Body of pancreas (tissue), 4 donors: ENCODE measurements at regions not wholly inside any gene's neighbourhood (a gene's known extent, or its start where the extent isn't known, plus 50 kb on each side); places are given as distances from the start of the nearest gene placed in this dataset.

Source experiments
- CTCF ChIP-seq, 7 experiments: fragments of 450-650 bp in 4 of 7; fragments of 200-600 bp in 3 of 7; sonication (generic) in 3 of 7; IDR thresholded peaks; one replicate each; pipeline ENCODE4 v1.5.1; 2016 to 2019; ENCODE audit warnings: antibody characterized with exemption in 7 of 7
- POLR2A ChIP-seq, 3 donors: fragments of 450-650 bp; IDR thresholded peaks; one replicate each; pipeline ENCODE4 v1.6.1; 2016; ENCODE audit warnings: antibody characterized with exemption in 3 of 3, mild to moderate bottlenecking in 2 of 3

- TF ChIP-seq POLR2A (IDR thresholded peaks at IDR 0.05) (no peak), CTCF (IDR thresholded peaks at IDR 0.05) (no peak)
These were observed 226.9 kb upstream of the KYNU start for GRCh38 chr2:142650601-142651000.
